Nucleus accumbens (tissue), 56 donors: ENCODE measurements at regions not wholly inside any gene's neighbourhood (a gene's known extent, or its start where the extent isn't known, plus 50 kb on each side); places are given as distances from the start of the nearest gene placed in this dataset.
"Not testable (repeated sequence)": the region's sequence is repeated elsewhere in the genome, so short reads cannot be mapped to it uniquely, and the experiment has no call there.

Experiments
- DNase-seq, 56 donors: peaks; one replicate each; lab custom pipeline; 2025; lab: John Stamatoyannopoulos, UW

GRCh38 chr1:81738875-81739274, 61.9 kb upstream of the ADGRL2 start:
- no peak for DNase-seq

DNA sequence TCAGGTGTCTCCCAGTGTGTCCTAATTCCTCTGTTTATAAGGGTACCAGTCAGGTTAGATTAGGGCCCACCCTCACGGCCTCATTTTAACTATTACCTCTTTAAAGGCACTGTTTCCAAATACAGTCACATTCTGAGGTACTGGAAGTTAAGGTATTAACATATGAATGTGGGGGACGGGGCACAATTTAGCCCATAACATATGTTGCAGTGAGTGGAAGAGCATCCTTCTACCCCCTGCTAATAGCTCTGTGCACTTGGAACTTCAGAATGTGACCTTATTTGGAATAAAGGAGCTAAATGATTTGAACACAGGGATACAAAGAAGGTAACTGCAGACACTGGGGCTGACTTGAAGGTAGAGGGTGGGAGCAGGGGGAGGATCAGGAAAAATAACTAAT, 67.3 kb upstream of the ADGRL2 start:
- no peak for DNase-seq

- no peak for DNase-seq
Measured at GRCh38 chr1:81731989-81732388, 68.7 kb upstream of the ADGRL2 start.

DNA sequence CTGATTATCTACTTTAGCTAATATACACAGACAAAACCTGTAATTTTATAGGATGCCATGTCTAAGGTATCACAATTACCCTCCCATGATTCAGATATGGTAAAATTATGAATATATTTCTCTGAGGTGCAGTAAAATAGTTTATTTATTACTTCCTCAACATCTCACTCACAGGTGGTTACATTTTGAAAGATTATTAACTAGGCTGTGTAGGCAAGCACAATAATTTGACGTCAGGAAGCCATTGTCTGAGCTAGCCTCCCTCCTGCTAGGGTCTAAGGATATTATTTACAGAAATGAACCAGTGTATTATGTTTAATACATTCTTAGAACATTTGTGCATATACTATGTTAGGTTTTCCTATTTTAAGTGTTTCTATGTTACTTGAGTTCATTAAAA, 69.9 kb upstream of the ADGRL2 start:
- no peak for DNase-seq

DNA sequence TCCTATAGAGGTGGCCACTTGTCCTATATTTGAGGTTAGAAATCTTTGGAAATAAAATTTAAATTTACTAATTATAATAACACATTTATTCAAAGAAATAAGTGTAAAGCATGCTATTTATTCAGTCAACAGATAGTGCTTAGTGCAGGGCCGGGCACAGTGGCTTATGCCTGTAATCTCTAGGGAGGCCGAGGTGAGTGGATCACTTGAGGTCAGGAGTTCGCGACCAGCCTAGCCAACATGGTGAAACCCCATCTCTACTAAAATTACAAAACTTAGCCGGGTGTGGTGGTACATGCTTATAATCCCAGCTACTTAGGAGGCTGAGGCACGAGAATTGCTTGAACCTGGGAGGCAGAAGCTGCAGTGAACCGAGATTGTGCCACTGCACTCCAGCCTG, 70.4 kb upstream of the ADGRL2 start:
- DNase-seq = not testable (repeated sequence)

DNA sequence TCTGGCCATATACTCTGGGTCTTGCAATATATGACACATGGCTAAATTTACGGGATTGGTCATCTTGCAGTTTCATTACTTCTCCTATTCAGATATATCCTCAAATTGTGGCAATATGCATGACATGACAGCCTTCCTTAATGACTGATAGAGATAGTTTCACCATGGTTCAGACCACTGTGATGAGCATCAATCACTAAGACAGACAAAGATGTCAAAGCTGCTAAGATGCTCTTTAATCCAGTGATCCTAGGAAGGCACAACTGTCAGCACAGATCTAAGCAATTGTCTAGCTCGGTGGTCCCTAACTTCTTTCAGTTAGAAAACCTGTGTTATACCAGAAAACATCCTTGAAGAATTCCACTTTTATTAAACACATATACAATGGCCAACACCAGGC, 70.9 kb upstream of the ADGRL2 start:
- no peak for DNase-seq

DNA sequence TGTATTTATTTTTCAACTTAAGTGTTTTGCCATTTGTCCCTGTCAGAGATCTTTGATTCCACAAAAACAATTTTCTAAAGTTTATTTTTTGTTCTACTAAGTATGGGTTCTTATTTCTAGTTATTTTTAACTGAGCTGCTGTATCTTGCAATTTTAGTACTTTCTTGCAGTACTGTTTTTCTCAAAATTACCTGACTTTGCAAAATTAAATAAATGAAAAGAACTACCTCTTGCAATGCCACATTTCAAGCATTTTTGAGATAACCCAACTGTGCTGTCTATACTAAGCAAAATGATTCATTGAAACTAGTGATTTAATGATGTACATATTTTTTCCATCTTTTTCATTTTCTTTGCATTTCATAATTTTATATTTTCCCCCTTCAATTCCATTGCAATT, 71.5 kb upstream of the ADGRL2 start:
- DNase-seq = no peak

DNA sequence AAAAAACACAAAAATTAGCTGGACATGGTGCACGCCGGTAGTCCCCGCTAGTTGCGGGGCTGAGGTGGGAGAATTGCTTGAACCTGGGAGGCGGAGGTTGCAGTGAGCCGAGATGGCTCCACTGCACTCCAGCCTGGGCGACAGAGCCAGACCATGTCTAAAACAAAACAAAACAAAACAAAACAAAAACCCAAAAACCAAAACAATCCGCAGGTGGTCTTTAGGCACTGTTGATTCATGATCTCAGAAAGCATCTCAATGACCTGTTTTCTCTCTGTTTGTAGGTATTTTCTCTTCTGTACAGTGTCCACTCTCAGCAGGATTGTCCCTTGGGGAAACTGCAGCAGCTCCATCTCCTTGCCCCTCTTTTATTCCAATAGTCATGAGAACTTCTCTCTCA, 74.9 kb upstream of the ADGRL2 start:
- DNase-seq = no peak

GRCh38 chr1:81722631-81723328, 78.0 kb upstream of the ADGRL2 start:
- DNase-seq = not testable (repeated sequence)

DNA sequence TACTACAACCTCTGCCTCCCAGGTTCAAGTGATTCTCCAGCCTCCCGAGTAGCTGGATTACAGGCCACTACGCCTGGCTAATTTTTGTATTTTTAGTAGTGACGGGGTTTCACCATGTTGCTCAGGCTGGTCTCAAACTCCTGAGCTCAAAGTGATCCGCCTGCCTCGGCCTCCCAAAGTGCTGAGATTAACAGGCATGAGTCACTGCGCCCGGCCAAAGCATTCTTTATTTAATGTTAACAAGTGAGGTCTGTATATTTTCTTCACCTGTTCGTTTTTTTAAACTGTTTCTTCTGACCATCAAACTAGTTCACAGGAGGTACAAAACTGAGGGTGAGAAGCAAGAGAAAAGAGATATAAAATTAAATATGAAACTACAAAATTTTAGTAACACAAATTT, 80.5 kb upstream of the ADGRL2 start:
- not testable (repeated sequence) for DNase-seq

DNA sequence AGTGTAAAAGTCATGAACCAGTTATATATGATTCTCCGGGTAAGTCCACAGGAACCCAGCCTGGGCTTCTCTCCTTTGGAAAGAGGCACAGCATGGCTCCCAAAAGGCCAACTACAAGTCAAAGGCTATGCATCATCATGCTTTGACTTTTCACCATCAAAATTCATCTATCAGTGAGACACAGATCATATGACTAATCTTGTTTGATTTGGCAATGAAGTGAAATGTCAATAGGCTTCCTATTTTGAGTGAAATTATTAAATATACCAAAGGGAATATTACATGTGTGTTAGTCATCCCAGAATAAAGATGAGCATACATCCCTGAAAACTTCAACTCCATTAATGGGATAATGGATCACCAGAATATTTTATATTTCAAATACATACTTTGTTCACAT, 83.5 kb upstream of the ADGRL2 start:
- no peak for DNase-seq

DNA sequence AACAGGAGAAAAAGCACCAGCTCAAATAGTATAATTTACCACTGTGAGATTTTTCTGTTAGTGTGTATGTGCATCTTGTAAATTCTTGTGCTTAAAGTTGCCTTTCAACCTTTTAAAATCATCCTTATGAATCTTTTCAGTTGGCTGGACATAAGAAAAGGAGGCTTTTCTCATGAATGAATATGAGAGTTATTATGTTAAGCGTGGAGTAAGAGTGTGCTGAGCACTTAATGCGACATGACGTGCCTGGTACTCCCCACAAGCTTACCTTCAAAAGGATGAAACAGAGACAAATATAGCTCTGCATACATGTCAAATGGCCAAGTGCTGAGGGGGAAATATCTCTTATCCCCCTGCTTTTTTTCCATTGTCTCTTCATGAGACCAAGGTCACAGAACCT, 85.3 kb upstream of the ADGRL2 start:
- DNase-seq = no peak

DNA sequence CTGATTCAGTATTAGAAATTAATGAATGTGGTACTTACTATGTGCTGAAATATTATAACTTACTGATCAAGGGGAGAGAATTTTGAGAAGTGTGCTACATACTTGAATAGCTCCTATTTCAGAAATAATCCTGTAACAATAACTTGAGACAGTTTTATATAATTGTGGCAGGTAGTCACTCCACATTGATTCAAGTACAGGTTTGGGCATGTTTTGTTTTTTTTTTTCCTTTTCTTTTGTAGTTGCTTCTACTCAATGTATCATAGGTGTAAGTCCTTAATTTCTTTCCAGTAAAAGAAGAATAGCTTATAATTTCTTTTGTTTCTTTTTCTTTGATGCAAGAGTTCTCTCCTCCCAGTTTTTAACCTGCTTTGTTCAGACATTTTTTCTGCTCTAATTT, 86.1 kb upstream of the ADGRL2 start:
- no peak for DNase-seq

DNA sequence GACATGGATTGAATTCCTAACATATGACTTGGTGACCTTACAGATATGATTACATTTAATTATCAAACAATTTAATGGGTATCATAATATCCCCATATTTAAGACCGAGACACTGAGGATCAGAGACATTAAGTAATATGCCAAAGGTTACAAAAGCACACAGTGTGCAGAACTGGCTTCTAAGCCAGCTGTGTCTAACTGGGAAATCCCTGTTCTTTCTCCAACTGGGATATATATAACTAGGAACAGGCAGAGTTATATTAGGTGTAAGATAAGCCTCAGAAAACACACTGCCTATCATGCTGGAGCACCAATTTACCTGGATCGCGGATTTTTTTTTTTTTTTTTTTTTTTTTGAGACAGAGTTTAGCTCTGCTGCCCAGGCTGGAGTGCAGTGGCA, 88.3 kb upstream of the ADGRL2 start:
- no peak for DNase-seq

DNA sequence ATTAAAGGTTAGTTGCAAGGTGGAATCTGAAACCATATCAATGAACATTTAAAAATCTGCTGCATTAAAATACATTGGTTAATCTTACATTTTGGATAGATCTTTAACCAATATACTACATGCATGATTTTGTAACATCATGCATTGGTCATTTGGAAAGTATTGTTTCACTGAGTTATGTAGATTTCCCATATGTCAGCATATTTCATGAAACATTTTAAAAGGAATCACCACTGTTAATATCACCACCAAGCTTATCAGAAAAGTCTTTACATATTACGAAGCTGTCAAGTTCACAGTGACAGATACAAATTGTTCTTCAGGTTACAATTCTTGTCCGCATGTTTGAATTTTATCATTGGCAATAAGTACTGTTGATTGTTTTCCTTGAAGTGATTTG, 89.9 kb upstream of the ADGRL2 start:
- no peak for DNase-seq

DNA sequence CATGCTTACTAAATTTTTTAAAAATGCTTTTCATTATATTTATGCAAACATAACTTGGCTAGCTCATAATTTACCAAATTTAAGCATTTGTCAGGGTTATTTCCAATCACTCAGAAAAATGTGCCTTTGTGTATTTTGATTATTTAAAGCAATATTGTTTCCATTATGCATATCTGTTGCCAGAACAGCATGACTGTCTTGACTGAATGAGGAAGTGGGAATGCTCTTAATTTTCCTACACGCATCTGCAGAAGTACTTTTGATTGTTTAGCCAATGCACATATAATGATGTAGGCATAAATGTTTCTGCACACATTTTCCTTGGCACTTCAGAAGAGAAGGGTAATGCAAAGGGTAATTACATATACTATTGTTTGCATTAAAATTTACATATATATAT, 92.5 kb upstream of the ADGRL2 start:
- no peak for DNase-seq

GRCh38 chr1:81706650-81707435, 93.9 kb upstream of the ADGRL2 start:
- DNase-seq = peak in 1 of 56 donors; percentile 1

- DNase-seq = no peak
Measured at GRCh38 chr1:81703756-81704463, 96.8 kb upstream of the ADGRL2 start.

GRCh38 chr1:81703391-81703755, 97.4 kb upstream of the ADGRL2 start:
- no peak for DNase-seq

GRCh38 chr1:81702903-81703302, 97.8 kb upstream of the ADGRL2 start:
- no peak for DNase-seq

DNA sequence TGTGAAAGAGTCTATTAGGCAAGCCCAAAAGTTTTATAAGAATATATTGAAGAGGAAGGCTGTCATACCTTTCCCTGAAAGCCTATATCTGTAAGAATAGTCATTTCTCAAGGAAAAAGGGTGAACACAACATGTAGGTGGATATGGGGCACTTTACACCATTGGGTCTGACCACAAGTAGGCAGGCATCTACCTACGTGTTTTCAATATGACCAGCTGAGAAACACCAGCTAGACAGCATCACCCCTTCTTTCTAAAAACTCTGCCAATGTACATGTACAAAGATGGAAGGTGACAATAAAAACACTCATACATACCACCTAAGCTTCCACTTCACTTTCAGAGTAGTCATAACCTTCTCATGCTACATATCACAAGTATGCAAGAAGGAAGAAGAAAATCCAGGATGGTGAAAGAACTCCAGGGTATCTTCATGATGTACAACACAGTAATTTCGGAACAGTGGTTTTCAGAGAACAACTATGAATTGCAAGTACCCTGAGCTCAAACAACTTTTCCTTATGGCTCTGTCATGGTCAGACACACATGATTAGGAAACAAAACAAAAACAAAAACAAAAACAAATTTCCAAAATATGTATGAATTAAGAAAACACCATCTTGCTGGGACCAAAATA, 98.5 kb upstream of the ADGRL2 start:
- DNase-seq = no peak
